ENCODE measurements at regions not wholly inside any gene's neighbourhood (a gene's known extent, or its start where the extent isn't known, plus 50 kb on each side); places are given as distances from the start of the nearest gene placed in this dataset.
A peak's percentile ranks its signal among the peaks of the same experiment; 100 is the strongest.
"Not testable (repeated sequence)": the region's sequence is repeated elsewhere in the genome, so short reads cannot be mapped to it uniquely, and the experiment has no call there.

DNA sequence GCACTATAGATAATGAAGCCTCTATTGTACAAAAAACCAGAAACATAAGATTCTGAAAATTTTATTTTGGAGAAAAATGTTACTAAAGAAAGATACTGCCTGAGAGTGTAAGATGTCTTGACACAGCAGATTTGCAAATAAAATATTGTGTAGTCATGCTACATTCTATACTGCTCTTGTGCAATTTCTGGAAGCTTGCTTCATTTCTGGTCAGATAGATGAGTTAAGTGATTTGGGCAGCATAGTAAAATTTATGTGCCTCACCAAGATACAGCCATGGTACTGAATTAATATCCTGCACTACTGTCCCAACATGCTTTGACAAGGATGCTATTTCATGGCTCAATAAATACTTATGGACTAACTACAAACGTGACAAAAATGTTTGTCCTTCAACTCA lies 55.1 kb upstream of the STARD13 start:
- peak in 1 of 2 donors; percentile 79 for DNase-seq

GRCh38 chr13:33341861-33342452 lies 56.4 kb upstream of the STARD13 start:
- DNase-seq: no peak

- no peak for DNase-seq
These were observed 60.3 kb upstream of the STARD13 start for GRCh38 chr13:33345842-33346241.

- no peak for DNase-seq
These were observed 62.3 kb upstream of the STARD13 start for GRCh38 chr13:33347861-33348260.

DNA sequence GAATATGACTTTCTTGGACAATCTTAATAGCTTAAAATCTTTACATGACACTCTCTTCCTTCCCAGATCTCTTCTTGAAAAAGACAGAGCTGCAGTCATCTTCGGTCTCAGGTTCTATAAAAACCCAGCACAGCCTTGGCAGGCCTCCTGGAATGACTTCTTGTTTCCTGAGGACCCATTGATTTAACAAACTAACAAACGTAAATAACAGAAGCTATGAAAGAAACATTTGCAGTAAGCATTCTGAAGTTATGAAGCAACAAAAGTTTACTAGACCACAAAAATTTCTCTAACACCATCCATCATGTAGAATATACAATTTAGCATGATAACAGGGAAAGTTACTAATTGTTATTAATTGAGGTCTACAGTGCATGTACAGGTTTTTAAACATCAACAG lies 62.8 kb upstream of the STARD13 start:
- DNase-seq: no peak

GRCh38 chr13:33349288-33349985 lies 63.9 kb upstream of the STARD13 start:
- peak; percentile 33 to 48 for DNase-seq

DNA sequence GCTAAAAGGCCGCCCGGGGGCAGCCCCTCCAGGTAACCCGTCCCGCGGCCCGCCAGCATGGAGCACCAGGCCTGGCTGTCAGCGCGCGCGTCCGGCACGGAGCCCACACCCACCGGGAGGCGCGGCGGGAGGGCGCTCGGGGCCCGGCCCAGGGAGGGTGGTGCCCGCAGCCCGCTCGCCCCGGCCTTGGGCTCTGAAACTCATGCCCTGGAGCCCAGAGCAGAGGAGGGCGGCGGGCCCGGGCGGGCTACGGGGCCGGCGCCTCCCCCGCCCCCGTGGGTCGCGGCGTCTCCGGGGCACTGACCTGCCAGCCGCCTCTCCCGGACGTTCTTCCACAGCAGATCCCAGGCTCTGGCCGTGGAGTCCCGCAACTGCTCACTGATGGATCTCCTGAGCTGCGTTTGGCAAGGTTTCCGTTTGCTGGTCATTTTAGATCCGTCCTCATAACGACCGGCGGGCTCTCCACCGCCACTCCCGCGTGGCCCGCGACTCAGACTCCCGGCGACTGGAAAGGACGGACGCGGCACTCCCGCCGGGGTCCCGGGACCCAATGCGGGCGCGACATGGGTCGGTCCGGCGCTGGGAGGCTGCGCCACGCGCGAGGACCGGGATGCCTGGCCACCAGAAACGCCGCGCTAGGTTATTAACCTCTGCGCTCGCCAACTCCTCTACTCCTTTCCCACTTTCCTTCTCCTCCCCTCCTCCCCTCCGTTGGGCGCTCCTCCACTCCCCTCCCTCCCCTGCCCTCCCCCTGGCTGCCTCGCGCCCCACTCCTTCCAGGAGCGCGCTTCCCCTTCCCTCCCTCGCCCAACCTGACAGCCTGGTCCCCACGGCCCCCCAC lies 64.7 kb upstream of the STARD13 start:
- peak; percentile 25 to 35 for DNase-seq

DNA sequence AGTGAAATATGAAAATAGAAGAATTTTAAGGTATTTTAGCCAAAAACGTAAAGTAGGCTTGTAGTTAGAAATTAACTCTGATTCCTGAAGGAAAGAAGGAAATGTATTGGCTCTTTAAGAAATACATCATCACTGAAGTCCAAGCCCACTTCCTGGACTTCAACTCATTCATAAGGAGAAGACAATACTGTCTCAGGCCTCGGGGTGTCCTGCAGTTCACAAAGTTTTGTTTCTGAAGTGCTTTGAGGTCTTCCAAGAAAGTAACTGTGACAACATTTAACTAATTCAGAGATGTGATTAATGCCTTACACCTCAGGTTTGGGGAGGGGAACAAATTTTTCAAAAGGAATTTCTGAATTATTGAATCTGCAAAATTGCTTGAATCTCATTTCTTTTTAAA lies 65.8 kb upstream of the STARD13 start:
- peak; percentile 42 to 59 for DNase-seq

GRCh38 chr13:33352041-33352440 lies 66.5 kb upstream of the STARD13 start:
- no peak for DNase-seq

- no peak for DNase-seq
These were observed 67.0 kb upstream of the STARD13 start for GRCh38 chr13:33352526-33352925.

- peak; percentile 96 to 97 for DNase-seq
These were observed 67.7 kb upstream of the STARD13 start for GRCh38 chr13:33353210-33353609.

DNA sequence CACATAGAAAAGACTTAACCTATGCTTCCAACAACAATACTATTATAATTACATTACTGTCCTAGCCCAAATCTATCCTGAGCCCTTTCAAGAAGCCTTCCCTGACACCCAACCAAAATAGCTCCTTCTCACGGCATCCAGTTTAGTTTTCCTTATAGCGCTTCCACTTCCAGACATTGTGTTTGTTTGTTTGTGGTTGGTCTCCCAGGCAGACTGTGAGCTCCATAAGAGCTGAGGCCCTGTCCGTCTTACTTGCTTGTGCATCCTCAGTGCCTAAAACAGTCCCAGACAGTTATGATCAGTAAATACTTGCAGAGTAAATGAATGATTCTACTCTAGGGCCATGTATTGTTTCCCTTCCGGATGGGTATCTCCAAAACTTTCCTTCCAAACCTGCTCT lies 68.1 kb upstream of the STARD13 start:
- DNase-seq: no peak

- peak; percentile 82 to 91 for DNase-seq
These were observed 69.8 kb upstream of the STARD13 start for GRCh38 chr13:33355201-33355895.

- not testable (repeated sequence) for DNase-seq
These were observed 72.5 kb upstream of the STARD13 start for GRCh38 chr13:33358076-33358475.

DNA sequence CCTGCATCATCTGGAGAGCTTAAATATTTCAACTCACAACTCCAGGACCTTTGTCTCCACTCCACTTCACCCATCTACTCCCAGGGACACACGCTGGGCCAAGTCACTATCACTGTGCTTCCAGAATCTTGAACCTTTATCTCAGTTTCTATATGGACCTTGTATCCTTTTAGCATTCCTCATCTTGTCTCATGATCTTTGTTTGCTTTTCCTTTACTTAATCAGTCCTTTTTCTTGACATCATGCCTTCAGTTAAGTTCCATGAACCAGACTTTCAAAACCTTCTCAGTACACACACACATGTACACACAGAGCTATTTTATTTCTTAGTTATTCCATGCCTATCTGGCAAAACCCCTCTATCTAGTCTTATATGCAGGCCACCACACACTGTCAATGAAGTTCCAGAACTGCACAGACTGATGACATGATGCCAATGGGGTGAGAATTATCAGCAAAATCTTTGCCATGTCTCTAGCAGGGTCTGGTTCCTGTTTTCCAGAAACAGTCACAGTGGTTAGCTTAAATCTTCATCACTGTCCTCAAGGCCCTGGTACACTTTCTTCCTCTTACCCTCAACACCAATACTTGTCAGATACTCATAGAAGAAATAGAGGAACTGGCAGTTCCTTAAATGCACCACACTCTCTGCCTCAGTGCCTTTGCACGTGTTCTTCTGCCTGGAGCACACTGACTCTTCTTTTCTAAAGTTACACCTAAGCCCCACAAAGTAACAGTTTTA lies 77.6 kb upstream of the STARD13 start:
- peak; percentile 82 to 91 for DNase-seq

- DNase-seq: no peak
These were observed 78.6 kb upstream of the STARD13 start for GRCh38 chr13:33364192-33364591.

DNA sequence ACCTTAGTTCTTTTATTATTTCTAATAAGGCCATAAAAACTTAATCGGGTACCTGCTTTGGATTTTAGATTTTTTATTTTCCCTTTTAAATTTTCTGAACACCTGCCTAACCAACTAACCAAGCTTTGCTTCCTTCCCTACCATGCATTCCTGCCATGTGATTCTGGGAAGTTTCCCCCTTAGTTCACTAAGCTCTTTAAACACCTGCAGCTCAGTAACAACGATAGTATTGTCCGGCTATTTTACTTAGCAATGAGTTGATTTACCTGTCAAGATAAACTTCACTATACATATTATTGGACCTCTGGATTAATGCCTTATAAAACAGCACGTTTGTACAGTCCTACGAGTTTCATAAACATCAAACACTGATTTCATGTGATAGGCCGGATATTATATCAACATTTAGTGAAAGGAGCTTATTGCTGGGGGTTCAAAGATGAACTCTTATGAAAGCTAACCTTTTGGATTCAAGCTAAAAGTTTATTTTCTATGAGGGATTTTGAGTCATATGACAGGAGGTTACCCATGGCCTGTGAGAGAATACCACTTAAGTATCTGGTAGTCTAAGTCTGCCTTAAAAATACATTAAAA lies 81.0 kb upstream of the STARD13 start:
- DNase-seq: no peak

GRCh38 chr13:33367171-33367895 lies 81.8 kb upstream of the STARD13 start:
- DNase-seq: no peak

DNA sequence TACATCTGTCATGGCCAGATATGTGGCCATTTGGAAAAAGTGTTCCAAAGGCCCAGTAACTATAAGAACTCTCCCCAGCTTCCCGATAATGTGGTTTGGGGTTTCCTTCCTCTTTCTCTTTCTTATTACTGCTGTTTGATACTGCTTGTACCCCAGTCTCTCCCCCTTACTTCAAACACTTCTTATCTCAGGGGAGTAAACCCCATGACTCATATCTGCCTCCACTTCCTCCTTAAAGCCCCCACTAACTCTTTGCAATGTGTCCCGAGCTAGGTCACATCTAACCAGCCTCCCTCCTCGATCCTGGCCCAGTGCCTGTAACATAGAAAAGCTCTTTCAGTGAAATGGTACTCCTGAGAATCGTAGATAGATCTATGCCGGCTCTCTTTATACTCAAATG lies 82.4 kb upstream of the STARD13 start:
- DNase-seq: peak; percentile 43 to 47

DNA sequence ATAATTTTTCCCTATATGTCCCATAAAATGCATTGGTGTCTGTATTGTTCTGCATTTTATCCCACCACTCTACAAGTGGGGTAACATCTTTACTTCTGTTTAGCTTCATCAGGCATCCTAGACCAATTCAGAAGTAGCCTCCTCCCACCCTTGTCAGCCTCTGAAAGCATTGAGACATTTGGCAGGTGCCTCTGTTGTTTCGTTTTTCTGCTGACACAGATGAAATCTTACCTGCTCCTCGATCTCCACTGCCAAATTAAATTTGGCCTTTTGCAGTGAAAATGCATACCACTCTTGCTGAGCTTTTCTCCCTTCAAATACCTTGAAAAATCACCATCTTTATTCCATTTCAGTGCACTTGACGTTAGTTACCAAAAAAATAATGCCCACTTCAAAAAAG lies 83.5 kb upstream of the STARD13 start:
- DNase-seq: no peak

DNA sequence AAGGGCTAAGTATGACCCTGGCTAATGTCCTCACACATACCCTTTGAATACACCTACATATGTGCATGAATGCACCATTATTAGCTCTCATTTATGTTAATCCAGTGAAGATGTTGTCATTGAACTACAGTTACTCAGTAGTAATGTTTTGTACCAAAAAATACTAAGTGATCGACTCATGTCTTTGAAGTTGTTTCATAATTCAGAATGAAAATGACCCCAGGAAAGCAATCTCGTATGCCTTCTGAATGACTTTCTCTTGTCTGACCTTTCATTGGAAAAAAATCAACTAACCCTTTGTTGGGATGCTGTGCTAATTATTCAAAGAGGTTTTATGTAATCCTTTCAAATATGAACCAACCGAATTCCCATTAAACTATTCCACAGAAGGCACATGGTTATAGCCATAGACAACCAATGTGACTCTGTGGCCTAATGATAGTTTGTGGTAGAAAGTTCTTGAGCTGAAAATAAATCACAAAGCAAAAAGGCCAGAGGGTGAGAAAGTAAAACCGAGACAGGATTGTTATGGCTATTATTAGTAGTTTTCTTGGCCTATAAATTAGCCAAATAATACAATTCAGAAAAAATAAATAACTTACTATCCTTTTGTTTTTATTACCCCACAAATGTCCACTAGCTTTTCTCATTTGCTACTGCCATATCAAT lies 86.8 kb upstream of the STARD13 start:
- no peak for DNase-seq
